ENCODE measurements at regions not wholly inside any gene's neighbourhood (a gene's known extent, or its start where the extent isn't known, plus 50 kb on each side); places are given as distances from the start of the nearest gene placed in this dataset.

- DNase-seq (ENCODE audit: low read depth), result no peak
These were observed 133.2 kb upstream of the ARHGAP5 start for GRCh38 chr14:31943861-31944255.

GRCh38 chr14:31944256-31945073 is 132.6 kb upstream of the ARHGAP5 start:
- no peak for DNase-seq (ENCODE audit: low read depth)

DNA sequence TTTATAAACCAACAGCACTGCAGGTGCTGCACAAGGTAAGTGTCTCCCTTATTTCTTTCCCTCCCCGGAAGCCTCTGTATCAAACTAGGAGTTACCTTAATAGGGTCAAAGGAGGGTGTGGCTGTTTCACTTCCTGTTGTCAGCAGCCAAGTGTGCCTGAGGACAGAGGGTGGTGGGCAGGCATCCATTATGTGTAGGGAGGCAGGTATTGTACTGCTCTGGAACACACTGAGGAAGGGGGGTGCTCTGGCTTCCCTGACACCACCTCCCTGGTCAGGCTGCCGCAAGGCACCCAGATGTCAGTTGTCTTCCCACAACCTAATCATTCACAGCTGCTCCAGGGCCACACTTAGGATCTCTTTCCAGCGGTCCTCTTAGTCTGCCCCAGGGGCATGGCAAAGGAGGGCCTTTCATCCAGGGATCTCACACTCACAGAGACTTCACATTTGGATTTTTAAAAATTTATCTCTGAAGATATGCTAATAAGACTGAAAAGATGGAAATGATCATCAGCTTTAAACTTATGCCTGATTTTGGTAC is 132.0 kb upstream of the ARHGAP5 start:
- DNase-seq (ENCODE audit: low read depth), result no peak

DNA sequence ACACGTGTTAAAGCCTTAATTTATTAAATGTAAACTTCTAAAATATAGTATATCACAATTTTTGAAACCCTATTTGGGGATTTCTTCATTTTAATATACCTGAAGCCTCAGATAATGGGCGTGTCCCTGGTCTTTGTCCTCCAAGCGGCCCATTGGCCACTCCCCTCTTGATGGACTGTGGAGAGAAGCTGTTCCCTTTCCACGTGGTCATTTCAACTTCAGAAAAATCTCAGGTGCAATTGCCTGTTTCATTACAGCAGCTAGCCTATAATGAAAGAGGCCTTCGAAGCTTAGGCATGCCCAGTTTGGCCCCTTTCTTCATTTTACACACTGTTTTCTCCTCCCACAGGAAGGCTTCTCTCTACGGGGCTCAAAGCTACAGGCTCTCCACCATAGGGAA is 131.4 kb upstream of the ARHGAP5 start:
- no peak for DNase-seq (ENCODE audit: low read depth)

DNA sequence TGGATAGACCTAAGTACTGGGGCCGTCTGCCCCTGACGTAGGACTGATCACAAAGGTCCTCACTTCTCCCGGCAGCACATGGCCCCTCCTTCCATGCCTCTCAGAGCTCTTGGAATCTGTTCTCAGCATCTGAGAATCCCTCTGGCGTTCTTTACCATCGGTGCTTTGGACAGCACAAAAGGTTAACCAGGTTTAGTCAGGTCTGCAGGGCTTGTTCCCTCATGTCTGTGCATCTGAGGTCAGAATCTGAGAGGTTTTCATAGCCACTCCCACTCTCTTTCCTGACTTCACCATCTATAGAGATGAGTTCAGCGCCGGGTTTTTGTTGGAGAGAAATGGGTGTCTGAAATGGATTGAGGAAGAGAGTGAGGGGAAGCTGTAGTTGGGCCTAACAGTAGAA is 130.0 kb upstream of the ARHGAP5 start:
- no peak for DNase-seq (ENCODE audit: low read depth)

DNA sequence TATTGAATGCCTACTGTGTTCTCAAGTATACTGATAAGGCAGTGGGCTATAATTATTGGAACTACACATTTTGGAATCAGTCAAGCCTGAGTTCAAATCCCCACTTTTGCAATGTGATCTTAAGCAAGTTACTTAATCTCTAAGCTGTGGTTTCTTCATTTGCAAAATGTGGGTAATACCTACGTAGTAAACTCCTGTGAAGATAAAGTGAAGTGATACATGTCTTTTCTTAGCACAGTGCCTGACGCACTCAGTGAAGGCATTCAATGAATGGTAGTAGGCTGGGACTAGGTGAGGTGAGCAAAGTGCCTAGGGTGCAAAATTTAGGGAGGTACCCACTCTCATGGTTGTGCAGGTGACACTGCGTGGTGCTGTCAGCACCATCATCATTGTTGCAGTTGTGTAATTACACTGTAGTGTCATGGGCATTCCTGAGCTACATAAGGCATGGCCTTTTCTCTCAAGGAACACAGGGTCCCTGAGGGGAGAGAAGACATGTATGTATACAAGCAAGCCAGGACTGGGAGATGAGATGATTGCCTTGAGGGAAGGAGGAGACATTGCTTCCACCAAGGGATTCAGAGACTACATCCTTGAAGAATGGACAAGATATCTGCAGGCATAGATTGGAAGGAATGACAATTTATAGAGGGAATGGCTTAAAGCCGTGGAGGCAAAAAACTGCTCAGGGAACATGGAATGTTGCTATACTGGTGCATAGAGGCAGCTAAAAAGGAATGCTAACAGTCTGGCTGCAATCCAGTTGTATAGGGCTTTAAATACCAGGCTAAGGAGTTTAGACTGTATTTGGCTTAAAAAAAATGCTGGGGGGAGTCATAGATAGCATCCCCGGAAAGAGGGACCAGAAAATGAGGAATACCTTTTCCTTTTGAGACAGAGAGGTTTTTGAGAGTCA is 129.2 kb upstream of the ARHGAP5 start:
- DNase-seq (ENCODE audit: low read depth), result no peak

- DNase-seq (ENCODE audit: low read depth), result no peak
These were observed 127.4 kb upstream of the ARHGAP5 start for GRCh38 chr14:31949709-31950108.

- no peak for DNase-seq (ENCODE audit: low read depth)
These were observed 126.8 kb upstream of the ARHGAP5 start for GRCh38 chr14:31950331-31950730.

DNA sequence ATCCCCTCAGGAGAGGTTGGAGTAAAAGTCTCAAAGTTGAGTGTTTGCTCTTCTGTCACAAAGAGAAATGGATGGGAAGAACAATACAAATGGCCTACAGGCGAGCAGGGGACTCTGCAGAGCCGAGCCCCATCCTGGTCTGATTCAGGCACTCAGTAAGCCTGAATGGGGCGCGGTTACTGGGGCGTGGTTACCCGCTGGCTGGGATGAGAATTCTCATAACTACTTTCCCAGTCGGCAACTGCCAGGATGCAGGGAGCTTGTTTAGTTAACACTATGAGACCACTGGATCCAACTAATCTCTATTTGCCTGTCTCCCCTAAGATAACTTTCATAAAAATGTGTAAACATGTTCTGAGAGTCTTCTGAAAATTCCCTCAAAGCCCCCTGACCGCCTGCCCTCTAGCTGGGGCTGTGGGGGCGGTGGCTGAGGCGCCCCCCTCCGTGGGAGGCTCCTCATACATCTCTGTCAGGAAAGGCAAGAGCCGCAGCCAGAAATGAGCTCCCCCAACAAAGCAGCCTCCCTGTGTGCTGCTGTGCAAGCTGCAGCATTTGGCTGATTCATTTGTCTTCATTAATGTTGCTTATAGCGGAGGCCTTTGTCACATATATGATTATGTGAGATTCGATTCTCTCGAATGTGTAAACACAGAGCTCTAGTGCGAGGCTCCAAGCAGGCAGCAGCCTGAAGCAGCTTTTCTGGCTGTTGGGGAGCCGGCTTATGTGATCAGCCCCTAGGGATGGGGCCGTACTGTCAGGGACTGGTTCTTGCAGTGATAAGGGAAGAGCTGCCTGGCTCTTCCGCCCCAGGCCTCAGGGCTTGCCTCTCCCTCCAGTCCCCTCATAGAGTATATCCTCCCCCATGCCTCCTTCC is 126.1 kb upstream of the ARHGAP5 start:
- no peak for DNase-seq (ENCODE audit: low read depth)

GRCh38 chr14:31951638-31951964 is 125.5 kb upstream of the ARHGAP5 start:
- no peak for DNase-seq (ENCODE audit: low read depth)

DNA sequence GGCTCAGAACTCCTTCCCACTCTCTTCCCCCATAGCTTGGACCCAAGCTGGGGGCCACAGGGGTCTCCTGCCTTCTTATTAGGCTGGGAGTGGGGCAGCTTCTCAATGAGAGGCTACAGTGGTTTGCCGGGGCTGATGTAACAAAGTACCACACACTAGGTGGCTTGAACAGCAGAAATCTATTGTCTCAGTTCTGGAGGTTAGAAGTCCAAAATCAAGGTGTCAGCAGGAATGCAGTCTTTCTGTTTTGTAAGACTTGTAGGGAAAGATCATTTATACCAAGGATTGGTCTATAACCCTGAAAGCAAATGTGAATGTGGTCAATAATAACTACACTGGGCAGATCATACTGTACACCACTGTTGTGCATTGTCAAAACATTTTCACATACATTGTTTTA is 124.5 kb upstream of the ARHGAP5 start:
- DNase-seq (ENCODE audit: low read depth), result no peak

- DNase-seq (ENCODE audit: low read depth), result no peak
These were observed 123.9 kb upstream of the ARHGAP5 start for GRCh38 chr14:31953210-31953609.

- no peak for DNase-seq (ENCODE audit: low read depth)
These were observed 122.1 kb upstream of the ARHGAP5 start for GRCh38 chr14:31954991-31955390.

DNA sequence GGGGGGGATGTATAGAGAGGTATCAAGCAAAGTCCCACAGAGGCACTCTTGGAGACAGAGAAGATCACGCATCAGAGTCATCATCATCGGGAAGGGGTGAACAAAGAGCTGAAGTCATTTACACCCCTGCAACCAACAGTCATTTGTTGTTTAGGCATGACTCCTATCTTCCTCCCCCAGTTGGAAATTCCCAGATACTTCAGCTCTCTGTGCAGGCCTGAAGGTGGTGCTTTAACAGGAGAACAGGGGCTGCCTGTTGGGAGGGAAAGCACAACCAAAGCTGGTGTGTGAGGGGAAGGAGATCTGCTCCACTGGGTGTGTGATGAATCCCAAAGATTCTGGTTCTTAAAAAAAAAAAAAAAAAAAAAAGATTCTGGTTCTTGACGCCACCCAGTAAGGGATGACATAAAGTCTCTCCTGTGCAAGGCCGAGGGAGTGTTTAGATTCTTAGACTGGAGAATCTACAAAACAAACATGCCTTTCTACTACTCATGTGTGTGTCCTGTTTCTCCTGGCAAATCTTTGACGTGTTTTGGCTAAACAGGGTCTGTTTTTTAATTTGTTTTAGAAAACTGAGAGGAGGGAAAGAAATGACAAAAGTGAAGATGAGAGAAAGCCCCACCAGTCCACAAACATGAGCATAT is 121.0 kb upstream of the ARHGAP5 start:
- no peak for DNase-seq (ENCODE audit: low read depth)

DNA sequence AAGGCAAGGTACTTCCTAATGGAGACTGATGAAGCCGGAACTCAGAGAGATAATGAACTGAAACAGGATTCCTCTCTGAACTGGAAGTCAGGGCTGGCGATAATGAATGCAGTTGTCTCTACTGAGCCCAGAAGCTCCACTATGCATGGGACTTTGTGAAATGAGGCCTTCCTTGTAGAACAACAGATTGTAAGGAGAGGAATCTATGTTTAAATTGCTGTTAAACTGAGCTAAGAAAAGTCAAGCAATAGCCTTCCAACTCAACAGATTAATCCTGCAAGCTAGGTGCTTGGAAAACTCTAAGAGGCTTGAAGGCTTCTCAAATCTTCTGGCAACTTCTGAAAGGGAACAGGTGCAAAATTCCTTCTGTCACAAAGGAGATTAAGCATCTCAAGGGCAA is 119.5 kb upstream of the ARHGAP5 start:
- no peak for DNase-seq (ENCODE audit: low read depth)

- no peak for DNase-seq (ENCODE audit: low read depth)
These were observed 117.1 kb upstream of the ARHGAP5 start for GRCh38 chr14:31960039-31960438.

GRCh38 chr14:31961896-31962295 is 115.2 kb upstream of the ARHGAP5 start:
- DNase-seq (ENCODE audit: low read depth), result no peak

GRCh38 chr14:31962920-31963319 is 114.2 kb upstream of the ARHGAP5 start:
- DNase-seq (ENCODE audit: low read depth), result no peak

DNA sequence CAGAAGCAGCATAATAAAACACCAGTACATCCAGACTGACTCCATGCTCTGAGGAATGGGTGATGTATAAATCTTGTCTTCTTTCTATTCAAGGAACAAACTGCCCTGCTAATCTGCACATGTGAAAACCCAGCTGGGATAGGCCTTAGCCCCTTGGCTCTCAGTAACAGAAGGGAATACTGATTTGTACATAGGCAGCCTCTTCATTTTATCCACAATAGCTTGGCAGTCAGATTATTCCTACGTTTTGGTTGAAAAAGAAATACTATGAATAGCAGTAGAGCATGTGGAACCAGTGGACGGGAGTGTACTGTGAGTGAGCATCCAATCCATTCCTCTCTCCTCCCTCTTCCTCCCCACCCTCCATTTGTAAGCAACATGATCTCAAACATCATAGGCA is 113.5 kb upstream of the ARHGAP5 start:
- DNase-seq (ENCODE audit: low read depth), result no peak

- no peak for DNase-seq (ENCODE audit: low read depth)
These were observed 112.6 kb upstream of the ARHGAP5 start for GRCh38 chr14:31964490-31964889.

GRCh38 chr14:31965071-31965734 is 111.9 kb upstream of the ARHGAP5 start:
- DNase-seq (ENCODE audit: low read depth), result no peak

Data from stimulated activated CD8-positive, alpha-beta memory T cell treated with anti-CD3 and anti-CD28 coated beads, Interleukin-15, amount 100 ng/mL, for 24 hours (primary cell).